MM.1S (cell line): ENCODE measurements at regions not wholly inside any gene's neighbourhood (a gene's known extent, or its start where the extent isn't known, plus 50 kb on each side); places are given as distances from the start of the nearest gene placed in this dataset.

Experiments
- EZH2 ChIP-seq: fragments of 300-600 bp; sonication (generic); optimal IDR thresholded peaks from 2 replicates; pipeline ENCODE3; 2017; ENCODE audit warnings: low read depth, mild to moderate bottlenecking, antibody characterized with exemption, low read length, mixed read lengths
- TF ChIP-seq, protein P1 (sequence below): fragments of 300-600 bp; sonication (generic); IDR thresholded peaks from 2 replicates; pipeline ENCODE4 v1.5.1; 2016; ENCODE audit warnings: antibody characterized with exemption, low read length, mixed read lengths

DNA sequence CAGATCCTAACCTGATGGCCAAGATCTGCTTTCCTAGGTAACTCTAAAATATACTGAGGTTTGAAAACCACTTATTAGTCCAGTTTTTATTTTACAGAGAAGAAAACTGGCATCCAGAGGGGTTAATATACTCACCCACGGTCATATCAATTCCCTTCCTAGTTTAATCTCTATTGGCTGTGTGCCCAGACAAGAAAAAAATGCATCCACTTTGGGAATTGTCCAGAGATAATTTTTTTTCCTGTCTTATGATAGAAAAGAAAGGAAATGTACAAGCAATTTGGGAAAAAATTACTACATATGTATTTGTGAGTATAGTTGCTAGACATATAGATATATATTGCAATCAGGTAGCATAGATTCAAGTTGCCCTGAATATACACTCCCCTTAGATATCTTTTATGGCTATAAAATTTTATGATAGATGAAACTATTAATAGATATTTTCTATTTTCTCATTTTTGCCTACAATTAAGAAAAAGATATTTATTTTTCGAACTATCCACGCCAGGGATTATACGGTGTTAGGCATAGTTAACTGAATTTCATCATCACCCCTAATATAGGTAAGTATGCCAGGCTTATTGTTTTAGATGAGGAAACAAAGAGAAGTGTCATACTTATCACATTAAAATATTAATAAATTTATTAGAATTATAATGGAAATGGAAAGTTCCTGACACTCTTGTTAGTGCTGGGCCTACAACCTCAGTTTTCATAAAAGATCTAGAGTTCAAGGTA lies 100.5 kb upstream of the SLC38A2 start:
- TF ChIP-seq, protein P1, sequence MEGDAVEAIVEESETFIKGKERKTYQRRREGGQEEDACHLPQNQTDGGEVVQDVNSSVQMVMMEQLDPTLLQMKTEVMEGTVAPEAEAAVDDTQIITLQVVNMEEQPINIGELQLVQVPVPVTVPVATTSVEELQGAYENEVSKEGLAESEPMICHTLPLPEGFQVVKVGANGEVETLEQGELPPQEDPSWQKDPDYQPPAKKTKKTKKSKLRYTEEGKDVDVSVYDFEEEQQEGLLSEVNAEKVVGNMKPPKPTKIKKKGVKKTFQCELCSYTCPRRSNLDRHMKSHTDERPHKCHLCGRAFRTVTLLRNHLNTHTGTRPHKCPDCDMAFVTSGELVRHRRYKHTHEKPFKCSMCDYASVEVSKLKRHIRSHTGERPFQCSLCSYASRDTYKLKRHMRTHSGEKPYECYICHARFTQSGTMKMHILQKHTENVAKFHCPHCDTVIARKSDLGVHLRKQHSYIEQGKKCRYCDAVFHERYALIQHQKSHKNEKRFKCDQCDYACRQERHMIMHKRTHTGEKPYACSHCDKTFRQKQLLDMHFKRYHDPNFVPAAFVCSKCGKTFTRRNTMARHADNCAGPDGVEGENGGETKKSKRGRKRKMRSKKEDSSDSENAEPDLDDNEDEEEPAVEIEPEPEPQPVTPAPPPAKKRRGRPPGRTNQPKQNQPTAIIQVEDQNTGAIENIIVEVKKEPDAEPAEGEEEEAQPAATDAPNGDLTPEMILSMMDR = no peak
- no peak for TF ChIP-seq EZH2
